Lower leg skin (tissue), 3 donors: ENCODE measurements at regions not wholly inside any gene's neighbourhood (a gene's known extent, or its start where the extent isn't known, plus 50 kb on each side); places are given as distances from the start of the nearest gene placed in this dataset.

Experiments
- CTCF ChIP-seq, 3 donors: fragments of 450-650 bp; IDR thresholded peaks; one replicate each; pipeline ENCODE4 v1.5.1; 2016; ENCODE audit warnings: antibody characterized with exemption in 3 of 3, mild to moderate bottlenecking in 3 of 3, moderate library complexity in 2 of 3
- POLR2A ChIP-seq, 2 donors: fragments of 450-650 bp; IDR thresholded peaks; one replicate each; pipeline ENCODE4 v1.6.1; 2016 to 2017; ENCODE audit warnings: antibody characterized with exemption in 2 of 2, mild to moderate bottlenecking in 1 of 2, moderate library complexity in 1 of 2

- TF ChIP-seq POLR2A (IDR thresholded peaks at IDR 0.05) = no peak
- TF ChIP-seq CTCF (IDR thresholded peaks at IDR 0.05) = no peak
Observed at GRCh38 chr13:66180836-66181235, 1049.3 kb downstream of the PCDH9 start.
